GM18511 (cell line): ENCODE measurements at regions not wholly inside any gene's neighbourhood (a gene's known extent, or its start where the extent isn't known, plus 50 kb on each side); places are given as distances from the start of the nearest gene placed in this dataset.
"Not testable (repeated sequence)": the region's sequence is repeated elsewhere in the genome, so short reads cannot be mapped to it uniquely, and the experiment has no call there.

ENCODE experiments used
- ATAC-seq: cut with Tn5 transposase; IDR thresholded peaks from one replicate; pipeline ENCODE4 v1.9.1; 2021; ENCODE audit warnings: mild to moderate bottlenecking, moderate library complexity; ENCODE audit not compliant: unreplicated experiment

DNA sequence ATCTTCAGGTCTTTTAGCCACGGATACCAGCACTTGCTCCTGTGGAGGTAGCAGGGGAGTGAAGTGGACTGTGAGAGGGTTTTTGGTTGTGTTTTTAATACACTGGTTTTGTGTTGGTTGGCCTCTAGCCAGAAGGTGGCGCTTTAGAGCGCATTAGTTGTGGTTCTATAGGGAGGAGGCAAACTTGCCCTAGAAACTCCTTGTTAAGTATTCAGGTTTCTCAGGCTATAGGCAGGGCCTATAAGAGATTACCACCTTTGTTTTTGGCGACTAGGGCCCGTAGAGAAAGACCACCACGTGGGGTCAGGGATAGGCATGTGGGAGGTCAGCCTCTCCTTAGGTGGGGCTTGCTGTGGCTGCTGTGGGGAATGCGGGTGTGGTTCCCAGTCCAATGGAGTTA lies 221.6 kb upstream of the SPANXN4 start:
- no peak for ATAC-seq

DNA sequence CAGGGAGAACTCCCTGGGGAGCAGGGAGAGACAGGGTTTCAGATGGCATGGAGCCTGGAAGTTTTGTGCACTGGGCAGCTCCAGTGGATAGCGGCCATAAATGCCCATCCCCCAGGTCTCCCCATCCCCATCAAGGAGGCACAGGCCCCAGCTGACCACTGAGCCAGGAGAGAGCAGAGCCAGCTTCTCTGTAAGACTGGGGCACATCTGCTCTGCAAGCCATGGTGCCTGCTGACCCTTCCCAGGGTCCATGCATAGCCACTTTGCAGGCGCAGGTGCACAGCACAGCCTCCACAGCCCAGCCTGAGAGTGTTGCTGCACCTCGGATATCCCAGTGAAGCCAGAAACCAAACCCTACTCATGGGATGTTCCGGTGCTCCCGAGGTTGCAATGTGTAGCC lies 206.3 kb upstream of the SPANXN4 start:
- ATAC-seq, result no peak

DNA sequence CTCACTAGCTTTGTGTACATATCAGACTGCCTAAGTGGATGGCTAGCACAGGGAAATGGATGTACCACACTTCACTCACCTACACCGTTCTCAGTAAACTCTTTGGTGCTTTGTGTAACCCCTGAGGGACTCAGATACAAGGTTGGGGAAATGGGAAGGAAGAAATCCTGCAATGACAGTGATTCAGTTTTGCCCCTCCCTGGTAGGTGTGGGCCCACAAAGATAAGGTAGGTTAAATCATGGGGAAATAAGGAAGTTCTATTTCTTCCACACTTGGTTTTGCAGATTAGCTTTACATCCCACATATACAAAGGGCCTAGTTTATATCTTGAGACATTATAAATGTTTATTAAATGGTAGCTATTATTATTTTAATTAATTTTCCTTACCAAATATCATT lies 197.6 kb upstream of the SPANXN4 start:
- ATAC-seq, result no peak

DNA sequence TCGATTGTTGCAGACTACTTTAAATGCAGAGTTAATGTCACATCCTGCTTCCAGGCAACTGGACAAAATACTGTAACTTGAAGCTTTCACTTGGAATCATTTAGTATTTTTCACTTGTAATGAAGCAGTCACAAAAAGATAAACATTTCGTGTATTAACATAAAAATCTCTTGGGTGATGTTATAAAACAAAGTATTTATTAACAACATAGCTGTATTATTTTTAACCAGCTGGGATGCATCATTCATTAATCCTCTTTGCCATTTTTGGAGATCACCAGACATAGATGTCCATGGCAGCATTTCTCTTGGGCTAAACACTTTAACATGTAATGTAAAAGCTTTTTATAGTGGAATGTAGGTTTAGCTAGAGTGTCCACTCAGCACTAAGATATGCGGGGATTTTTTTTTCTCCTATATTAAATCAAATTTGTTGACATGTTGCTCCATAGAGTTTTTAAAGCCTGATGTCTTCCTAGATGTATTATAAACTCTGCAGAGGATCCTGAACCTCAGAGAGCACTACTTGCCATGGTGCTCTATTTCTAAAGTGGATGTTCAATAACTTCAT lies 193.7 kb upstream of the SPANXN4 start:
- ATAC-seq, result no peak

DNA sequence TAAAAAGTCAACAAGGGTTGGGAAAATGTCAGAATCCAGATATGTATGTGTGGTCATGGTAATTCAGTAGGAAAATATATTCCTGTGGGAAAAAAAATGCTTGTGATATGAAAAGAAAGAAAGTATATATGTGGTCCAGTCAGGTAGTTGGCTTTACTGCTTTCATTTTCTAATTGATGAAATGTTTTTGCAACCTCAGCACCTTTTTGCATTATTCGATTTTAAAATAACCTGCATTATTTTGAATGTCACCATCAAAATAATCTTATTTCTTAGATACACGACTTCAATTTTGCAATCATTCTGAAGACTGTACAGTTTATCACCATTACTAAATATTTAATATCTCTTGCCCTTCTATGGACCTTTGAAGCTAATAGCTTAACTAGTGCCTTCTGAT lies 170.8 kb upstream of the SPANXN4 start:
- no peak for ATAC-seq

DNA sequence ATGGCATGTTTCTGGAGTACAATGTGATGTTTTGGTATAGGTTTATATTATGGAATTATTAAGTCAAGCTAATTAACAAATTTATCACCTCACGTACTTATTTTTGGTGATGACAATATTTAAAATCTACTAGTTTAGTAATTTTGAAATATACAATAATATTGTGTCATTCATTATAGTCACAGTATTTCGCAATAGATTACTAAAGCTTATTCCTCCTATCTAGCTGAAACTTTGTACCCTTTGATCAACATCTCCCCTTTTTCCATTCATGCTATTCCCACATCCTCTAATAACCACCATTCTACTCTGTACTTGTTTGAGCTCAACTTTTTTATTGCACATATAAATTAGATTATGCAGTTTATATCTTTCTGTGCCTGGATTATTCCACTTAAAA lies 164.8 kb upstream of the SPANXN4 start:
- ATAC-seq, result no peak

DNA sequence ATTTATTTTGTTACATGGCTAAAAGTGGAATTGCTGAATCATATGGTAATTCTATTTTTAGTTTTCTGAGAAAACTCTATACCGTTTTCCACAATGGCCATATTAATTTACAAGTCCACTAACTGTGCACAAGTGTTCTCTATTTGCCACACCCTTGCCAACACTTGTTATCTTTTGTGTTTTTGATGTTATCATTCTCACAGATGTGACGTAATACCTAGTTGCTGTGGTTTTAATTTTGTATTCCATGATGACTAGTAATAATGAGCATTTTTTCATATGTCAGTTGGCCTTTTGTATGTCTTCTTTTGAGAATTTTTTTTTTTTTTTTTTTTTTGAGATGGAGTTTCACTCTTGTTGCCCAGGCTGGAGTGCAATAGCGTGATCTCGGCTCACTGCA lies 164.2 kb upstream of the SPANXN4 start:
- ATAC-seq, result no peak

DNA sequence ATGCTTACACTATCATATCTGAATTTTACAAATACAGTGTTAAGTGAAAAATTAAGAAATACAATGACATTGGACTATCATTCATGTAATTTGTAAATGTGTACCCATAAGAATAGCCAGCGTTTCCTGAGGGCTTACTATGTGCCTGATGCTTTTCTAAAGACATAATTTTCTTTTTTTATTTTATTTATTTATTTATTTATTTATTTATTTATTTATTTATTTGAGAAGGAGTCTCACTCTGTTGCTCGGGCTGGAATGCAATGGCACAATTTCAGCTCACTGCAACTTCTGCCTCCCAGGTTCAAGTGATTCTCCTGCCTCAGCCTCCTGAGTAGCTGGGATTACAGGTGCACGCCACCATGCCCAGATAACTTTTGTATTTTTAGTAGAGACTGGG lies 159.5 kb upstream of the SPANXN4 start:
- not testable (repeated sequence) for ATAC-seq

DNA sequence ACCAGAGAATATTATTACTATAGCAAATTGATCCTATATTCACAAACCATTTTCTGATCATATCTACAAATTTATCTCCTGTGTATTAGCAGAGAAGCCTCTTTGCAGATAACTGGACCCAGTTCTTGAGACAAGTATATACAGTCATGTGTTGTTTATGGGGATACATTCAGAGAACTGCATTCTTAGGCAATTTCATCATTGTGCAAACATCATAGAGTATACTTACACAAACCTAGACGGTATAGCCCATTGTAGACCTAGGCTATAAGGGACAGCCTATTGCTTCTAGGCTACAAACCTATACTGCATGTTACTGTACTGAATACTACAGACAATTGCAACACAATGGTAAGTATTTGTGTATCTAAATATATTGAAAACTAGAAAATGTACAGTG lies 152.5 kb upstream of the SPANXN4 start:
- no peak for ATAC-seq

DNA sequence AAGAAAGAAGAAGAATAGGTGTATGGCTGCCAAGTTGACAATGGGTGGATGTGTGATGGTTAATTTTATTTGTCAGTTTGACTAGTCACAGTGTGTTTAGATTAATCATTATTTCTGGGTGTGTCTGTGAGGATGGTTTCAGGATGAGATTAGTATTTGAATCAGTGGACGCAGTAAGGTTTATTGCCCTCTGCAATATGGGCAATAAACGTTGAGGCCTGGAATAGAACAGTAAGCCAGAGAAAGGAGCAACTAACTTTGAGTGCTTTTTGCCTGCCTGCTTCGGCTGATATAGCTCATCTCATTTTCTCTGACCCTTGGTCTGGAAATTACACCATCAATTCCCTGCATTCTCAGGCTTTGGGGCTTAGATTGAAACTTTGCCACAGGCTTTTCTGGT lies 140.8 kb upstream of the SPANXN4 start:
- no peak for ATAC-seq

DNA sequence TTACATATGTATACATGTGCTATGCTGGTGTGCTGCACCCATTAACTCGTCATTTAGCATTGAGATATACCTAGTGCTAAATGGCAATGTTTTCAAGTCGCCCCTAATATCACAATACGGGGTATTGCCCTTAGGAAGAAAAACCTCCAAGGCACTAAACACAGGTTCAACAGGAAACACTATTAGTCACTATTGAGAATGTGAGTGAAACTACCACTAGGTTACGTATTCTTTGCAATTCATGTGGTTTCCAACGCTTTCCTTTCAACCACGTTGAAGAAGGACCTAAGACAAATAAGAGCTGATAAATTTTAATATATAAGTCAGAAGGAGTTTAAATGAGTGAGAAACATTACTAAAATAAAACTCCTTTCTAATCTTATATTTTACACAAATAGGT lies 134.7 kb upstream of the SPANXN4 start:
- ATAC-seq, result peak; percentile 69

DNA sequence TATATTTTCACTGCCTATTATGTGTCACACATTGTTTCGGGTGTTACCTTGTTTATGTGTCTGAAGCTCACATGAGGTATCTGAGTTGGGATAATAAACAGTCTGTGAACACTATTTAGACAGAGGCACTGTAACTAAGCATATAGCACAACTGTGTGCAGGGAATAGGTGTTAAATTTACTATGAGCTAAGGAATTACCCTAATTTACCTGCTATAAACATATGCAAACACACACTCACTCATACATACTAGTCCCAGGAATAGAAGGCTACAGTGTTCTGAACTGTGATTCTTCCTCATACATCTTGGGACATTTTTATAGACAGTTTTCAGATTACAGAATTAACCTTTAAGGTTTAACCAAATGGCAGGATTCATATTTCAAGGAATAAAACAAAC lies 127.6 kb upstream of the SPANXN4 start:
- ATAC-seq, result no peak

DNA sequence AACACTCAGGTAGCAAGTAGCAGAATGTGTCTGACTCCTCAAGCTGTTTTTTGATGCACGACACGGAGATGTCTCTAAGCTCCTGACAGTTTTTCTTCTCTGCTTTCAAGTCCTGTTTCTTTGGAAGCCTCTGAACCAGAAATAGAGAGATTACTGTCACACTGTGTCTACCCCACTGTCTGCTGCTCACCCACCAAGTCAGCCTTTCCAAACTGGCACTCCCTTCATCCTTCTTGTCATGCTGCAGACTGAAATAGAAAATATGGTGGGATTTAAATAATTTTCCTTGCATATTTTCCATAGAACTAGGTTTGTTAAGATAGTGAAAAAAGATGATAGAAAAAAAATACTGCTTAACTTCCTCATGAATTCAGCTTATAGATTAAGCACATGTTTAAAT lies 102.5 kb upstream of the SPANXN4 start:
- ATAC-seq, result no peak

DNA sequence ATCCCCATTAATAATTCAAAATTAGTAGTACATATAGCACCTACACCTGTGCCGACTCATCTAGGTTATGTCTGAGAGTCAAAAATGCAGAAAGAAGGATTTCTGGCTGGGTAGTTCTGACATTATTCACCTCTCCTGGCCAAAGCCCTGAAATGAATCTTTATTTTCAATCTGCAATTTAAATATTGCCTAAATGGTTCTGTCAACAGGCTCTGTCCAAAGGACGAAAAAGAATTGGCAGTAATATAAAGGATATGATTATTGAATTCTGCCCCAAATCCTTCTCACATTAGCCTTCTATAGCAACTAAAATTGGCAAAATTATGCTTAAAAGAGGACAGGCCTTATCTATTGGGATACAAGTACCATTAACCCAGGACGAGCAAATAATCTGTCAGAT lies 86.9 kb upstream of the SPANXN4 start:
- ATAC-seq, result no peak

DNA sequence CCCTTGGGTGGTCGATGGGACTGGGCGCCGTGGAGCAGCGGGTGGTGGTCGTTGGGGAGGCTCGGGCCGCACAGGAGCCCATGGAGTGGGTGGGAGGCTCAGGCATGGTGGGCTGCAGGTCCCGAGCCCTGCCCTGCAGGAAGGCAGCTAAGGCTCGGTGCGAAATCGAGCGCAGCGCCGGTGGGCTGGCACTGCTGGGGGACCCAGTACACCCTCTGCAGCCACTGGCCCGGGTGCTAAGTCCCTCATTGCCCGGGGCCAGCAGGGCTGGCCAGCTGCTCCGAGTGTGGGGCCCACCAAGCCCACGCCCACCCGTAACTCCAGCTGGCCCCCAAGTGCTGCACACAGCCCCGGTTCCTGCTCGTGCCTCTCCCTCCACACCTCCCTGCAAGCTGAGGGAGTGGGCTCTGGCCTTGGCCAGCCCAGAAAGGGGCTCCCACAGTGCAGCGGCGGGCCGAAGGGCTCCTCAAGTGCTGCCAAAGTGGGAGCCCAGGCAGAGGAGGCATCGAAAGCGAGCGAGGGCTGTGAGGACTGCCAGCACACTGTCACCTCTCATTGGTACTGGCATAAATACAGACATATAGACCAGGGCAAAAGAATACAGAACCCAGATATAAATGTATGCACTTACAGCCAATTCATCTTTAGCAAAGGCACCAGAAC lies 53.5 kb upstream of the SPANXN4 start:
- ATAC-seq, result not testable (repeated sequence)
